ENCODE measurements at regions not wholly inside any gene's neighbourhood (a gene's known extent, or its start where the extent isn't known, plus 50 kb on each side); places are given as distances from the start of the nearest gene placed in this dataset.

- TF ChIP-seq CTCF (IDR thresholded peaks at IDR 0.05) (no peak), POLR2A (IDR thresholded peaks at IDR 0.05) (no peak), EP300 (IDR thresholded peaks at IDR 0.05) (no peak)
These were observed 368.2 kb upstream of the PDE4D start for GRCh38 chr5:60261732-60262131.

All from suprapubic skin (tissue), 3 donors.